Tibial nerve (tissue), 4 donors: ENCODE measurements at regions not wholly inside any gene's neighbourhood (a gene's known extent, or its start where the extent isn't known, plus 50 kb on each side); places are given as distances from the start of the nearest gene placed in this dataset.
"Not testable (repeated sequence)": the region's sequence is repeated elsewhere in the genome, so short reads cannot be mapped to it uniquely, and the experiment has no call there.

Experiments
- DNase-seq, 2 donors: peaks; one replicate each; pipeline ENCODE4 v3.0.0-alpha.2; 2019; ENCODE audit warnings: low spot score in 2 of 2
- H3K27ac ChIP-seq, 4 donors: fragments of 200-600 bp; sonication (generic) in 3 of 4; one replicate each; pipeline ENCODE4 v1.5.1; 2017 to 2019; ENCODE audit warnings: mild to moderate bottlenecking in 1 of 4
- H3K27me3 ChIP-seq, 2 donors: fragments of 200-600 bp; sonication (generic) in 1 of 2; one replicate each; pipeline versions ENCODE4 v1.5.1 to v1.6.0; 2017 to 2019
- H3K36me3 ChIP-seq, 3 donors: fragments of 200-600 bp; sonication (generic); one replicate each; pipeline ENCODE4 v1.5.1; 2018 to 2019
- H3K4me1 ChIP-seq, 4 donors: fragments of 200-600 bp; sonication (generic) in 3 of 4; one replicate each; pipeline ENCODE4 v1.5.1; 2017 to 2019
- H3K4me3 ChIP-seq, 4 donors: fragments of 200-600 bp; sonication (generic) in 3 of 4; one replicate each; pipeline ENCODE4 v1.5.1; 2017 to 2019; ENCODE audit warnings: mild to moderate bottlenecking in 1 of 4, moderate library complexity in 1 of 4
- H3K9me3 ChIP-seq, 4 donors: fragments of 200-600 bp; sonication (generic) in 3 of 4; one replicate each; pipeline ENCODE4 v1.5.1; 2017 to 2019
- EP300 ChIP-seq, 2 donors: sonication (generic); formaldehyde crosslinking; IDR thresholded peaks; one replicate each; pipeline ENCODE4 v1.6.1; 2017; ENCODE audit warnings: antibody characterized with exemption in 2 of 2, mild to moderate bottlenecking in 1 of 2
- POLR2A ChIP-seq, 2 donors: fragments of 450-650 bp; IDR thresholded peaks; one replicate each; pipeline ENCODE4 v1.6.1; 2017; ENCODE audit warnings: antibody characterized with exemption in 2 of 2, mild to moderate bottlenecking in 2 of 2, moderate library complexity in 2 of 2
- WGBS, 2 donors: methylation state at CpG; one replicate each; pipeline ENCODE4 v1.1.5; 2018; 5-methylcytosine and 5-hydroxymethylcytosine counted together
- TF ChIP-seq, protein P1 (sequence below), 5 experiments: fragments of 200-600 bp in 3 of 5; fragments of 450-650 bp in 2 of 5; sonication (generic) in 3 of 5; IDR thresholded peaks; one replicate each; pipeline ENCODE4 v1.5.1; 2016 to 2019; ENCODE audit warnings: antibody characterized with exemption in 5 of 5, mild to moderate bottlenecking in 3 of 5, moderate library complexity in 2 of 5

DNA sequence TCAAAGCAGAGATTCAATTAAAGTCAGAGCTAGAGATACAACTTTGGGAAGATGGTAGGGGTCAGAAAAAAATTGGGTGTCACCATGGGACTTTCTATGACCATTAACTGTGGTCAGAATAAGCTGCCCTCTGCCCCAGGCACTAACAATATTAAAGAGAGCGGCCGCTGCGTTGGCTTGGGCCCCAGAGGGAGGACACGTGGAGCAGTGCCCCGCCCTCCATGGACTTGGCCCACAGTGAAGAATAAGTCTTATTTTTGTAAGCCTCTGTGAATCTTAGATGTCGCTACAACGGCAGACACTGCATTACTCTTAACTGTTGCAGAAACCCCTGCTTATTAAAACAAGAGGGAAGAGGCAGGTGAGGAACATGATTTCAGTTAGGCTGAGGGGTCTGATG lies 172.7 kb downstream of the UQCRFS1 start:
- TF ChIP-seq, protein P1, sequence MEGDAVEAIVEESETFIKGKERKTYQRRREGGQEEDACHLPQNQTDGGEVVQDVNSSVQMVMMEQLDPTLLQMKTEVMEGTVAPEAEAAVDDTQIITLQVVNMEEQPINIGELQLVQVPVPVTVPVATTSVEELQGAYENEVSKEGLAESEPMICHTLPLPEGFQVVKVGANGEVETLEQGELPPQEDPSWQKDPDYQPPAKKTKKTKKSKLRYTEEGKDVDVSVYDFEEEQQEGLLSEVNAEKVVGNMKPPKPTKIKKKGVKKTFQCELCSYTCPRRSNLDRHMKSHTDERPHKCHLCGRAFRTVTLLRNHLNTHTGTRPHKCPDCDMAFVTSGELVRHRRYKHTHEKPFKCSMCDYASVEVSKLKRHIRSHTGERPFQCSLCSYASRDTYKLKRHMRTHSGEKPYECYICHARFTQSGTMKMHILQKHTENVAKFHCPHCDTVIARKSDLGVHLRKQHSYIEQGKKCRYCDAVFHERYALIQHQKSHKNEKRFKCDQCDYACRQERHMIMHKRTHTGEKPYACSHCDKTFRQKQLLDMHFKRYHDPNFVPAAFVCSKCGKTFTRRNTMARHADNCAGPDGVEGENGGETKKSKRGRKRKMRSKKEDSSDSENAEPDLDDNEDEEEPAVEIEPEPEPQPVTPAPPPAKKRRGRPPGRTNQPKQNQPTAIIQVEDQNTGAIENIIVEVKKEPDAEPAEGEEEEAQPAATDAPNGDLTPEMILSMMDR (IDR thresholded peaks at IDR 0.05): no peak
- TF ChIP-seq EP300 (IDR thresholded peaks at IDR 0.05): no peak
- TF ChIP-seq POLR2A (IDR thresholded peaks at IDR 0.05): no peak
- WGBS, 2 donors: 30 to 49% methylated on average over 7 of the region's 7 CpGs
- H3K4me3 ChIP-seq: no peak overlapping the region
- H3K36me3 ChIP-seq: no peaks in the 10 kb centered on the region
- no peaks in the 10 kb centered on the region for H3K4me1 ChIP-seq
- peaks cover 0 to 9% (median 0%) of the 10 kb centered on the region in 4 donors for H3K9me3 ChIP-seq
- H3K27ac ChIP-seq: no peak overlapping the region
- DNase-seq: peak in 1 of 2 donors; percentile 37
- H3K27me3 ChIP-seq: no peaks in the 10 kb centered on the region

GRCh38 chr19:29039036-29039435 lies 173.9 kb downstream of the UQCRFS1 start:
- 93 to 94% methylated on average over 3 of the region's 3 CpGs for WGBS, 2 donors
- not testable (repeated sequence) for DNase-seq, H3K9me3 ChIP-seq, H3K27ac ChIP-seq, H3K36me3 ChIP-seq, H3K4me3 ChIP-seq, H3K4me1 ChIP-seq, H3K27me3 ChIP-seq

DNA sequence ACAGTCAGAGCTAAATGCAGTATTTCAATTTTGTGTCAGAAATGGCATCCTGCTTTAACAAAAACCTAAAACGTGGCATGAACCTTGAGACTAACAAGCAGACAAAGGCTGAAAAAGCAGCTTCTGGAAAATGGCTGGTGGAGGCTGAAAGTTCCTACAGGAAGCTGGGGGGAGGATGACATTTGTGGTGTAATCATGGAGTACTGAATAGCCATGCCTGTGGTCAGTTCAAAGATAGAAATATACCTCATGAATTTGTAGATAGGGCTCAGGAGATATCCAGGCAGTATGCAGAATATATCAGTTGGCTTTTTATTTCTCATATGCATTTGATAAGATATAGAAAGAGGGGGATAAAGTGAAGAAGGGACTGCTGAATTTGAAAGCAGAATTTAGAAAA lies 181.7 kb downstream of the UQCRFS1 start:
- TF ChIP-seq EP300 (IDR thresholded peaks at IDR 0.05): no peak
- TF ChIP-seq POLR2A (IDR thresholded peaks at IDR 0.05): no peak
- TF ChIP-seq, protein P1 (IDR thresholded peaks at IDR 0.05): no peak
- Histone ChIP-seq H3K36me3 (no peaks in the 10 kb centered on the region), H3K4me3 (no peak overlapping the region), H3K9me3 (peaks cover 0 to 19% (median 0%) of the 10 kb centered on the region in 4 donors), H3K4me1 (no peaks in the 10 kb centered on the region), H3K27ac (no peak overlapping the region), H3K27me3 (no peaks in the 10 kb centered on the region)
- no peak for DNase-seq
- 42 to 49% methylated on average over 1 of the region's 1 CpG for WGBS, 2 donors

DNA sequence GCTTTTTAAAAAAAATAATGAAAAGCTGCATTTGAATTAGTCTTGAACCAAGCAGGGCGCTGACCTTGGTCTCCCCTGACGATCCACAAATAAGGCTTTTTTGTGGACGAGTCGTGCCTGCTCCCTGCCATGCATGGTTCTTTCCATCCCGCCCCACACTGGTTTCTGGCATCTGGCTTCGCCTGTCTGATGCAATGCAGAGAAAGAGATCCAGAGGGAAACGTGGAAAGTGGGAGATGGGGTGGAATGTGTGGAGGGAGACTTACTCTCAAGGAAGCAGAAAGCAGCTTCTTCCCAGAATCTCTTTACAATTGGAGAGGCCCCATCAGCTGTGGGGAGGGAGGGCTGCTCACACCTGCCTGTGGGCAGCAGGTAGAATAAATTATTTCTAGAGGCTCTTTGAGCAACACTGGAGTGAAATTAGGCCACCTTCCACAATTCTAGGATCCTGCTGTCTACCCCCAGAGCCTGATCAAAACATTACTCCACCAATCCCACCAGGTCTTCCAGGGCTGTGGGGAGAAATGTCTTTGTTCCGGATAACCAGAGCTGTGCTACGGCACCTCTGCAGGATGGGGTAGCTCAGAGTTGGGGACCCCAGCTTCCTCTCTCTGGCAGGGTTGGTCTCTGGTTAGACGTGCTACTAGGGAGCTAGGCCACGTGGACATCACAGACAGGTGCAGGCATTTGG lies 183.5 kb downstream of the UQCRFS1 start:
- peaks cover 0 to 19% (median 0%) of the 10 kb centered on the region in 4 donors for H3K9me3 ChIP-seq
- H3K4me3 ChIP-seq: no peak overlapping the region
- no peaks in the 10 kb centered on the region for H3K36me3 ChIP-seq
- no peaks in the 10 kb centered on the region for H3K27me3 ChIP-seq
- no peak for DNase-seq
- no peak overlapping the region for H3K27ac ChIP-seq
- 61 to 68% methylated on average over 11 of the region's 11 CpGs for WGBS, 2 donors
- TF ChIP-seq EP300 (IDR thresholded peaks at IDR 0.05): no peak
- TF ChIP-seq POLR2A (IDR thresholded peaks at IDR 0.05): no peak
- TF ChIP-seq, protein P1 (IDR thresholded peaks at IDR 0.05): no peak
- no peaks in the 10 kb centered on the region for H3K4me1 ChIP-seq

DNA sequence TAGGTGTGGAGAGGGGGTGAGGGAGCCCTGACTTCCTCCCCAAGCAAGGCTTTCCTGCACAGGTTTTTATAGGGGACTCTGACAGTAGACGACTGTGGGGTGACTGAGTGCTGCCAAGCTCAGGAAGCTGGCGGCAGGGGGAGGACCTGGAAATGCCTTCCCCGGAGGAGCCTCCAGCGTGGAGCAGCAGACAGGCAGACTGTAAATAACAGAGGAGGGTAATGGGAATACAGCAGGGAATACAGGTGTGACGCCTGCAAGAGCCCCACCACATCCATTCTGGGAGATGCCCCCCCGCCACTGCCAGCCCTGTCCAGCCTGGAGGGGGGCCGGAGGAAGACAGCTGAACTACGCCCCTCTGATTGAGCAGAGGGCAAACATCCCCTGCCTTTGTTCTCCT lies 190.4 kb downstream of the UQCRFS1 start:
- WGBS, 2 donors: 51% methylated on average over 8 of the region's 8 CpGs
- DNase-seq: no peak
- no peaks in the 10 kb centered on the region for H3K4me1 ChIP-seq
- H3K27ac ChIP-seq: no peak overlapping the region
- no peaks in the 10 kb centered on the region for H3K36me3 ChIP-seq
- H3K9me3 ChIP-seq: no peaks in the 10 kb centered on the region
- peaks cover 0 to 4% of the 10 kb centered on the region in 2 donors for H3K27me3 ChIP-seq
- TF ChIP-seq POLR2A (IDR thresholded peaks at IDR 0.05) (no peak), EP300 (IDR thresholded peaks at IDR 0.05) (no peak)
- TF ChIP-seq, protein P1 (IDR thresholded peaks at IDR 0.05): no peak
- no peak overlapping the region for H3K4me3 ChIP-seq
